A549 (cell line): ENCODE measurements at regions not wholly inside any gene's neighbourhood (a gene's known extent, or its start where the extent isn't known, plus 50 kb on each side); places are given as distances from the start of the nearest gene placed in this dataset.
A peak's percentile ranks its signal among the peaks of the same experiment; 100 is the strongest.

Experiments used
- ATAC-seq, 2 experiments: fragments of 200-7000 bp in 1 of 2; fragments of >200 bp in 1 of 2; cut with Nextera tagmentation in 1 of 2; cut with Tn5 transposase in 1 of 2; 3 replicates each; pipeline versions ENCODE4 v1.8.0 to v1.9.1; 2018 to 2020; ENCODE audit warnings: mild to moderate bottlenecking in 1 of 2, moderate library complexity in 1 of 2
- CTCF ChIA-PET: fragments of 300-600 bp; sonication (Branson Sonifier 250); formaldehyde crosslinking; extraction: SDS; loops from one replicate; lab custom pipeline; 2021; ENCODE audit warnings: antibody characterized with exemption, inconsistent platforms; lab: Yijun Ruan, JAX
- POLR2A ChIA-PET: fragments of 350-600 bp; formaldehyde crosslinking; extraction: SDS; loops from one replicate; lab custom pipeline; 2021; ENCODE audit warnings: antibody characterized with exemption, inconsistent platforms; lab: Yijun Ruan, JAX
- DNase-seq, 2 experiments: peaks; one replicate each; pipeline versions ENCODE4 v3.0.0 to v3.0.0-alpha.2; 2011 to 2016; ENCODE audit warnings: low read depth in 1 of 2, low spot score in 1 of 2
- FAIRE-seq: peaks from 2 replicates; lab custom pipeline; 2011; peaks lifted over from hg19 to GRCh38; lab: Jason Lieb, UNC
- H3K27ac ChIP-seq, 2 experiments: fragments of >200 bp; sonication (Bioruptor Twin); formaldehyde crosslinking; 3 replicates each; pipeline ENCODE4 v1.5.1; 2016 to 2017
- H3K4me1 ChIP-seq: fragments of >200 bp; sonication (Bioruptor Twin); formaldehyde crosslinking; 3 replicates; pipeline ENCODE4 v1.6.1; 2016
- H3K4me2 ChIP-seq: fragments of >200 bp; sonication (Bioruptor Twin); formaldehyde crosslinking; 3 replicates; pipeline ENCODE4 v1.6.1; 2016
- H3K4me3 ChIP-seq: fragments of >200 bp; sonication (Bioruptor Twin); formaldehyde crosslinking; 3 replicates; pipeline ENCODE4 v1.5.1; 2016
- H3K9me3 ChIP-seq: fragments of >200 bp; sonication (Bioruptor Twin); formaldehyde crosslinking; 3 replicates; pipeline ENCODE4 v1.6.1; 2016
- CEBPB ChIP-seq, 2 experiments: fragments of >200 bp in 1 of 2; sonication (Bioruptor Twin) in 1 of 2; formaldehyde crosslinking in 1 of 2; IDR thresholded peaks; 2 replicates each; pipeline ENCODE4 v1.6.1; 2012 to 2016
- CHD2 ChIP-seq: fragments of 150-350 bp; IDR thresholded peaks from 2 replicates; pipeline ENCODE4 v1.6.1; 2014; ENCODE audit warnings: low read length; ENCODE audit not compliant: partially characterized antibody
- CTCF ChIP-seq: fragments of >200 bp; sonication (Bioruptor Twin); formaldehyde crosslinking; IDR thresholded peaks from 3 replicates; pipeline ENCODE4 v1.5.1; 2016
- HEYL ChIP-seq: fragments of 250-450 bp; sonication (Bioruptor Pico); IDR thresholded peaks from 2 replicates; pipeline ENCODE4 v1.8.0; 2021; ENCODE audit warnings: mild to moderate bottlenecking, moderate library complexity
- JUN ChIP-seq, 2 experiments: fragments of >200 bp; sonication (Bioruptor Twin); formaldehyde crosslinking; IDR thresholded peaks; 2 replicates in 1 of 2; 3 replicates in 1 of 2; pipeline ENCODE4 v1.6.1; 2016 to 2017
- JUNB ChIP-seq: fragments of >200 bp; sonication (Bioruptor Twin); formaldehyde crosslinking; IDR thresholded peaks from 2 replicates; pipeline ENCODE4 v1.6.1; 2016
- KDM5A ChIP-seq: fragments of 200-600 bp; sonication (generic); IDR thresholded peaks from 2 replicates; pipeline ENCODE4 v1.6.1; 2016; ENCODE audit warnings: antibody characterized with exemption, mild to moderate bottlenecking
- MAFK ChIP-seq: fragments of 450-650 bp; IDR thresholded peaks from 2 replicates; pipeline ENCODE4 v1.6.1; 2014; ENCODE audit not compliant: partially characterized antibody
- MAZ ChIP-seq: fragments of 150-350 bp; IDR thresholded peaks from 2 replicates; pipeline ENCODE4 v1.6.1; 2014; ENCODE audit warnings: antibody characterized with exemption, low read depth, low read length, borderline replicate concordance
- MYC ChIP-seq: IDR thresholded peaks from 2 replicates; pipeline ENCODE4 v1.6.1; 2012; ENCODE audit warnings: mild to moderate bottlenecking, inconsistent platforms, low read length, improper control_type of control experiment, borderline replicate concordance
- NFE2L2 ChIP-seq: fragments of 150-350 bp; conservative IDR thresholded peaks from 2 replicates; pipeline ENCODE4 v1.6.1; 2014; ENCODE audit warnings: low read length
- NPAS2 ChIP-seq: fragments of 250-450 bp; sonication (Bioruptor Pico); IDR thresholded peaks from 2 replicates; pipeline ENCODE4 v1.8.0; 2022; ENCODE audit warnings: mild to moderate bottlenecking, moderate library complexity, borderline replicate concordance
- NR3C1 ChIP-seq: fragments of >200 bp; sonication (Bioruptor Twin); formaldehyde crosslinking; IDR thresholded peaks from 3 replicates; pipeline ENCODE4 v1.6.1; 2017
- PHF8 ChIP-seq: fragments of 200-600 bp; sonication (generic); IDR thresholded peaks from 2 replicates; pipeline ENCODE4 v1.6.1; 2016; ENCODE audit warnings: low read depth, mild to moderate bottlenecking, antibody characterized with exemption, moderate library complexity, borderline replicate concordance
- RAD21 ChIP-seq, 2 experiments: fragments of >200 bp in 1 of 2; sonication (Bioruptor Twin) in 1 of 2; formaldehyde crosslinking in 1 of 2; IDR thresholded peaks in 1 of 2; conservative IDR thresholded peaks in 1 of 2; 2 replicates in 1 of 2; 3 replicates in 1 of 2; pipeline ENCODE4 v1.6.1; 2012 to 2018; ENCODE audit warnings: inconsistent platforms in 1 of 2
- RCOR1 ChIP-seq: fragments of 150-350 bp; IDR thresholded peaks from 2 replicates; pipeline ENCODE4 v1.6.1; 2014; ENCODE audit warnings: antibody characterized with exemption, low read length, low read depth
- RFX5 ChIP-seq: fragments of 450-650 bp; IDR thresholded peaks from 2 replicates; pipeline ENCODE4 v1.7.1; 2014; ENCODE audit warnings: antibody characterized with exemption, mild to moderate bottlenecking, moderate library complexity
- RNF2 ChIP-seq: fragments of 200-600 bp; sonication (generic); IDR thresholded peaks from 2 replicates; pipeline ENCODE4 v1.6.1; 2016; ENCODE audit warnings: low read depth, mild to moderate bottlenecking, antibody characterized with exemption, moderate library complexity, borderline replicate concordance
- SMC3 ChIP-seq: fragments of >200 bp; sonication (Bioruptor Twin); formaldehyde crosslinking; IDR thresholded peaks from 3 replicates; pipeline ENCODE4 v1.6.1; 2018; ENCODE audit warnings: inconsistent platforms
- TFCP2L1 ChIP-seq: fragments of 250-450 bp; sonication (Bioruptor Pico); IDR thresholded peaks from 2 replicates; pipeline ENCODE4 v1.5.0; 2021; ENCODE audit warnings: mild to moderate bottlenecking
- ZFP36 ChIP-seq: fragments of 450-650 bp; IDR thresholded peaks from 2 replicates; pipeline ENCODE4 v1.6.1; 2014; ENCODE audit warnings: borderline replicate concordance; ENCODE audit not compliant: partially characterized antibody
- WGBS: methylation state at CpG from one replicate; pipeline ENCODE4 v1.1.6; 2017; ENCODE audit errors: missing lambda C conversion rate; 5-methylcytosine and 5-hydroxymethylcytosine counted together
- TF ChIP-seq, protein P1 (sequence below): fragments of >200 bp; sonication (Bioruptor Twin); formaldehyde crosslinking; IDR thresholded peaks from 3 replicates; pipeline ENCODE4 v1.6.1; 2016

DNA sequence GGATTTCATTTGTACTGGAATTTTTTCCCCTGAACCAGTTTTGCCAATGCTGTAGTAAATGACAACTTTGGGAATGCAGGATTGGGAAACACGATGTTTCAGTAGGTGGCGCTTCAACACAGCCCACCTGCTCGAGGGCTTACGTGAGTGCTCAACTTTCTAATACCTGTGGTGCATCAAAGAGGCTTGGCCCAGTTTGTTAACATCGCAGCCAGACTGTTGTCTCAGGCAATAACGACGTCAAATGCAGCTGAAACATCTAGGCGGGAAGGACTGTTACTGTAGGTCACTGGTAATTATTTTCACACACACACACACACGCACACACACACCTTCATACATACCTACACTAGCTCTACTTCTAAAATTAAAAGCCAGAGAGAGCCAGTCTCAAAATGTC is 815.5 kb upstream of the SLC35B3 start:
- FAIRE-seq (no peak), DNase-seq (peak in 1 of 2 experiments; percentile 64), ATAC-seq (peak; percentile 77 to 80; a peak in 5 of 6 replicates)
- H3K4me1 ChIP-seq, result peaks cover 11% of the 10 kb centered on the region; the same call in 2 of the 3 replicates
- TF ChIP-seq, protein P1, sequence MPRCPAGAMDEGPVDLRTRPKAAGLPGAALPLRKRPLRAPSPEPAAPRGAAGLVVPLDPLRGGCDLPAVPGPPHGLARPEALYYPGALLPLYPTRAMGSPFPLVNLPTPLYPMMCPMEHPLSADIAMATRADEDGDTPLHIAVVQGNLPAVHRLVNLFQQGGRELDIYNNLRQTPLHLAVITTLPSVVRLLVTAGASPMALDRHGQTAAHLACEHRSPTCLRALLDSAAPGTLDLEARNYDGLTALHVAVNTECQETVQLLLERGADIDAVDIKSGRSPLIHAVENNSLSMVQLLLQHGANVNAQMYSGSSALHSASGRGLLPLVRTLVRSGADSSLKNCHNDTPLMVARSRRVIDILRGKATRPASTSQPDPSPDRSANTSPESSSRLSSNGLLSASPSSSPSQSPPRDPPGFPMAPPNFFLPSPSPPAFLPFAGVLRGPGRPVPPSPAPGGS, result no peak
- TF ChIP-seq SMC3 (peak; percentile 87), CTCF (peak; percentile 67), RAD21 (conservative IDR thresholded peaks at IDR 0.05 in 1 of 2, IDR thresholded peaks at IDR 0.05 in 1 of 2) (peak; percentile 85 to 87), CEBPB (IDR thresholded peaks at IDR 0.05) (peak in 1 of 2 experiments; percentile 51; a peak in 2 of 4 replicates)
- peak overlapping the region; percentile 41; the same call in 2 of the 3 replicates for H3K4me2 ChIP-seq
- H3K27ac ChIP-seq, result no peak overlapping the region
- no peak overlapping the region for H3K4me3 ChIP-seq
- POLR2A ChIA-PET, result no interaction called here
- H3K9me3 ChIP-seq, result no peaks in the 10 kb centered on the region
- CTCF ChIA-PET, result interaction anchor here (0.6 to 3.1 kb wide), 19 partner anchors 11 to 1187 kb away, joined by 3 to 32 read pairs (median 3); partner anchors contain the start of gene TFAP2A
- 13% methylated on average over 8 of the region's 9 CpGs for WGBS

DNA sequence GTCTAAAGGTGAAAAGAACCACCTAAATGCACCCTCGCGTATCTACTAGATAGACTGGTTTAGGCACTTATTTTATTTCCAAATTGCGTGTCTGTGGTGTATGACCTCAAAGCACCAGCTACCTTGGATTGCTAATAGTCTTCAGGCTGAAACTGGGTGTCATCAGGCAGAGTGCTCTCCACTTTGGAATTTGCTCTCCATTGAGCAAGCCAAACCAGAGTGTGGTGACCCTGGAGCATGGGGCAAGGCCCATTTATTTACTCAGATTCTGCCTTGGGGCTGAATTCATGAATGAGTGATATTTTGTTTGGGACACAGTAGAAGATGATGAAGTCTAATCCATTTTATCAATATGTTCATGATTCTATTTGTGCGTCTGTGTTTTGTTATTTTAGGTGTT is 812.8 kb upstream of the SLC35B3 start:
- Histone ChIP-seq H3K9me3 (no peaks in the 10 kb centered on the region), H3K27ac (no peak overlapping the region), H3K4me1 (peaks cover 11% of the 10 kb centered on the region; the same call in 2 of the 3 replicates), H3K4me2 (no peak overlapping the region), H3K4me3 (no peak overlapping the region)
- ATAC-seq (no peak), DNase-seq (no peak), FAIRE-seq (no peak)
- CTCF ChIA-PET, result no interaction called here
- POLR2A ChIA-PET, result no interaction called here
- TF ChIP-seq JUNB (no peak), RFX5 (no peak), HEYL (CRISPR knock-in tag) (no peak), PHF8 (no peak), NR3C1 (no peak), ZFP36 (no peak), CHD2 (no peak)
- WGBS, result 88% methylated on average over 4 of the region's 4 CpGs

- Histone ChIP-seq H3K27ac (no peak overlapping the region), H3K4me1 (no peaks in the 10 kb centered on the region), H3K4me2 (no peak overlapping the region), H3K4me3 (no peak overlapping the region), H3K9me3 (no peaks in the 10 kb centered on the region)
- DNase-seq (no peak), FAIRE-seq (no peak), ATAC-seq (no peak)
- peak; percentile 86 for TF ChIP-seq MAFK
- TF ChIP-seq MYC, result no peak
- peak; percentile 62 for TF ChIP-seq NFE2L2
- TF ChIP-seq RNF2, result no peak
- no peak for TF ChIP-seq JUN (IDR thresholded peaks at IDR 0.05)
- CTCF ChIA-PET, result no interaction called here
- POLR2A ChIA-PET, result no interaction called here
- WGBS, result 64% methylated on average over 2 of the region's 2 CpGs
Observed at GRCh38 chr6:9240861-9241260, 805.5 kb upstream of the SLC35B3 start.

GRCh38 chr6:9236443-9236842 is 801.1 kb upstream of the SLC35B3 start:
- Histone ChIP-seq H3K27ac (no peak overlapping the region), H3K9me3 (no peaks in the 10 kb centered on the region), H3K4me1 (no peaks in the 10 kb centered on the region), H3K4me2 (no peak overlapping the region), H3K4me3 (no peak overlapping the region)
- ATAC-seq (no peak), FAIRE-seq (no peak), DNase-seq (no peak)
- TF ChIP-seq NPAS2 (CRISPR knock-in tag) (no peak), TFCP2L1 (no peak), KDM5A (no peak), RCOR1 (no peak), MAZ (no peak)
- ChIA-PET POLR2A (no interaction called here), CTCF (no interaction called here)
- WGBS, result 62% methylated on average over 6 of the region's 6 CpGs
